ENCODE measurements at regions not wholly inside any gene's neighbourhood (a gene's known extent, or its start where the extent isn't known, plus 50 kb on each side); places are given as distances from the start of the nearest gene placed in this dataset.
A peak's percentile ranks its signal among the peaks of the same experiment; 100 is the strongest.

DNA sequence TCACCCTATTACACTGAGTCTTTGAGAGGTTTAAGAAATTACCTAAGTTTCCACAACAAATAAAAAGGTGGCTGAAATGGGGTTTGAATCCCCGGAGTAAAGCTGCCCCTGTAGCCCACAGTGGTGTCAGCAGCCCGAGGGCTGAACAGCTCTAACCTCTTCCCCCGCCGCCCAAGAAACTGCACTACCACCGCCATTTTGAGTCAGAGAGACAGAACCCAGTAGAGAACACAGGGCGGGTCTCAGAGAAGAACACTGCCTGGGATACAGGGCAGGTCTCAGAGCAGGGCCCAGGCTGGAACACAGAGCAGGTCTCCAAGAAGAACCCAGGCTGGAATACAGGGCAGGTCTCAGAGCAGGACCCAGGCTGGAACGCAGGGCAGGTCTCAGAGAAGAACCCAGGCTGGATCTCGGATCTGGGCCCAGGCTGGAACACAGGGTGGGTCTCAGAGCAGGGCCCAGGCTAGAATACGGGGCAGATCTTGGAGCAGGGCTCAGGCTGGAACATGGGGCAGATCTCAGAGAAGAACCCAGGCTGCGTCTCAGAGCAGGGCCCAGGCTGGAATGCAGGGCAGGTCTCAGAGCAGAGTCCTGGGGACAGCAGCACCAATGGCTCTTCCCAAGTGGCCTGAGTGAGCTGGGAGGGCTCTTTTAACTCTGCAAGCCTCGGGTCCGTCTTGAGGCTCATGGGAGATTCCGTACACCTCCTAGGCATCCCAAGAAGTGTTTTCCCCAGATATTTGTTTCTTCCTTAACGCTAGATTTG, 85.9 kb upstream of the LANCL2 start:
- no peak for ATAC-seq
- Mint-ChIP-seq H3K36me3 (no peaks in the 10 kb centered on the region), H3K27me3 (peaks cover 22% of the 10 kb centered on the region), H3K27ac (no peak overlapping the region), H3K4me1 (peaks cover 2% of the 10 kb centered on the region), H3K9me3 (ENCODE audit: low read depth) (no peaks in the 10 kb centered on the region), H3K4me3 (no peak overlapping the region)
- CTCF ChIA-PET = interaction anchor here (1.2 to 4.5 kb wide), 7 partner anchors 10 to 136 kb away, joined by 4 to 29 read pairs (median 8); partner anchors contain the start of gene LANCL2
- DNase-seq = no peak

DNA sequence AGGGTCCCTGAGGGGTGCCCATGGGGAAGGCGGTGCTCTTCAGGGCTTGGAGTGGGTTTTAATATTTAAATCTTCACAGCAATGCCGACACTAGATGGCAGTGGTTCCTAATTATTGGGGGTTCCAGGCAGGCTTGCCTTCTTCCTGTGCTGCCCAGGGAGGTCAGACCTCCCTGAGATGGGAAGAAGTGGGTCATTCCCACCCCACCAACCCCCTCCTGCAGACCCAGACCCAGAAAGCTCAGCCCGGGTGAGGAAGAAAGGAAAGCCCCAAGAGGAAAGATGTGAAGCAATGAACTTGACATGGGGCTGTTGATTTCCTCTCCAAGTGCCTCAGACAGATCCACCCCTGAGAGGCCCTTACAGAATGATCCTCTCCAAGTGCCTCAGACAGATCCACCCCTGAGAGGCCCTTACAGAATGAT, 85.1 kb upstream of the LANCL2 start:
- no peak overlapping the region for H3K4me3 Mint-ChIP-seq
- no peak overlapping the region for H3K27ac Mint-ChIP-seq
- H3K27me3 Mint-ChIP-seq = peaks cover 20% of the 10 kb centered on the region
- H3K4me1 Mint-ChIP-seq = peaks cover 2% of the 10 kb centered on the region
- peak; percentile 70 for DNase-seq
- peak; percentile 81 for ATAC-seq
- no peaks in the 10 kb centered on the region for H3K36me3 Mint-ChIP-seq
- no peaks in the 10 kb centered on the region for H3K9me3 Mint-ChIP-seq (ENCODE audit: low read depth)
- CTCF ChIA-PET = interaction anchor here (1.2 to 4.5 kb wide), 7 partner anchors 9 to 136 kb away, joined by 4 to 29 read pairs (median 6); partner anchors contain the start of gene LANCL2

DNA sequence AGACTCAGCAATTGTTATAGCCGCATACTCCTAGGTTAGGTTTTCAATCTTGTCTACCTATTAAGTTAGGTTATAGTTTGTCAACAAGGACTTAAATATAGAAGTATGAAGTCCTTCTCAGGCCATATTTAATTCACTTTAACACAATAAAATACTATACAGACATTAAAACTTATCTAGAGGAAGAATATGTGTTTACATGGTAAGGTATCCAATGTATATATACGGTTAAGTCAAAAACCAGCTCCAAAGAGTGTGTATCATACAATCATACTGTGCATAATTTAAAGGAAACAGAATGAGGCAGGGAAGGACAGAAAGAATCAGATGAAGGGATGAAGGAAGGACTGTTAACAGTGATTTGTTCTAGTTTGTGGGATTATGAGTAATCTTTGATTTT, 79.5 kb upstream of the LANCL2 start:
- Mint-ChIP-seq H3K4me1 (no peaks in the 10 kb centered on the region), H3K27ac (no peak overlapping the region), H3K36me3 (no peaks in the 10 kb centered on the region), H3K4me3 (no peak overlapping the region), H3K9me3 (ENCODE audit: low read depth) (no peaks in the 10 kb centered on the region), H3K27me3 (peaks cover 47% of the 10 kb centered on the region)
- CTCF ChIA-PET = no interaction called here
- DNase-seq (no peak), ATAC-seq (no peak)

DNA sequence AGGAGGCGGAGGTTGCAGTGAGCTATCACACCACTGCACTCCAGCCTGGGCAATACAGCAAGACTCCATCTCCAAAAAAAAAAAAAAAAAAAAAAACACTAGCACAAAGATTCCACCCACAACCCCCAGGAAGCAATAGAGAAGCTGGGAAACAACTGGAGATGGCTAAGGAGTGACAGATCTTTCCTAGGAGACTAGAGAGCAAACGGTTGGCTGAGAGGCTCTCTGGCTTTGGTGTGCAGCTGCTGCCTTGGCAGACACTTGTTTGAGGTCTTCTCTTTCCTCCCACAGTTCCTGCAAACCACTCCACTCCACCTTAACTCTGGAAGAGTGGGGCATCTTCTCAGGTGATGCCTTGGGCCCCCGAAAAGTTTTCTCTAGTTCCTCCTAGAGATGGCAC, 78.5 kb upstream of the LANCL2 start:
- H3K9me3 Mint-ChIP-seq (ENCODE audit: low read depth) = no peaks in the 10 kb centered on the region
- CTCF ChIA-PET = interaction anchor here (0.7 to 1.4 kb wide), 3 partner anchors 20 to 129 kb away, joined by 3 to 5 read pairs (median 4); no protein-coding TSS in a partner anchor
- H3K36me3 Mint-ChIP-seq = no peaks in the 10 kb centered on the region
- H3K4me1 Mint-ChIP-seq = no peaks in the 10 kb centered on the region
- no peak overlapping the region for H3K27ac Mint-ChIP-seq
- H3K27me3 Mint-ChIP-seq = peaks cover 57% of the 10 kb centered on the region
- ATAC-seq (no peak), DNase-seq (no peak)
- no peak overlapping the region for H3K4me3 Mint-ChIP-seq

DNA sequence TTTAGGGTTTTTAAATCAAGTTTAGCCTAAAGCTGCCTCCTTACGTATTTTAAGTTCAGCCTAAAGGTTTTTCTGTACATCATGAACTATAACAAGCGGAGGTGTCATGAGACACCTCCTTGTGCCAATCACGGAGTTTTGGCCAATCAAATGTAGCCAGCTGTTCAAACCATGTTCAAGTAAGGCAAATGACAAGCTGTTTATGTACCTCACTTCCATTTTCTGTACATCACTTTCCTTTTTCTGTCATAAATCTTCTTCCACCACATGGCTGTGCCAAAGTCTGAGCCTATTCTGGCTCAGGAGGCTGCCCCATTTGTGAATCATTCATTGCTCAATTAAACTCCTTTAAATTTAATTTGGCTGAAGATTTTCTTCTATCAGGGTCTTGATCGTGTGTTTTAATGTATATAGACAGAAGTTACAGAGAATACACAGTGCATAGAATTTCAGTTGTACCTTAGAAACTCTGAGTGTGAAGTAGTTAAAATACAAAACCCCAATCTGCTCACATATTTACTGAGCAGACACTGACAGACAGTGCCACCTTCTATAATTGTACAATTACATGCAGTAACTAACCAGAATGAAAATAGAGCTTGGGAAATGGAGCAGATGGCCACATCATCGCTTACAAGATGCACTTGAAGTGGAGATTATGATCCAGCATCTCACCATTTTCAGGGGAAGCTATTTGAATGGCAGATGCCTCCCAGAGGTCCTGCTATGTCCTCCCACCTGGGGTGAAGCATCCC, 76.9 kb upstream of the LANCL2 start:
- Mint-ChIP-seq H3K27me3 (peaks cover 69% of the 10 kb centered on the region), H3K36me3 (no peaks in the 10 kb centered on the region), H3K4me1 (no peaks in the 10 kb centered on the region), H3K27ac (no peak overlapping the region), H3K9me3 (ENCODE audit: low read depth) (no peaks in the 10 kb centered on the region), H3K4me3 (no peak overlapping the region)
- DNase-seq = no peak
- no peak for ATAC-seq
- CTCF ChIA-PET = interaction anchor here (0.7 to 1.4 kb wide), 5 partner anchors 8 to 265 kb away, joined by 3 to 5 read pairs (median 3); no protein-coding TSS in a partner anchor

DNA sequence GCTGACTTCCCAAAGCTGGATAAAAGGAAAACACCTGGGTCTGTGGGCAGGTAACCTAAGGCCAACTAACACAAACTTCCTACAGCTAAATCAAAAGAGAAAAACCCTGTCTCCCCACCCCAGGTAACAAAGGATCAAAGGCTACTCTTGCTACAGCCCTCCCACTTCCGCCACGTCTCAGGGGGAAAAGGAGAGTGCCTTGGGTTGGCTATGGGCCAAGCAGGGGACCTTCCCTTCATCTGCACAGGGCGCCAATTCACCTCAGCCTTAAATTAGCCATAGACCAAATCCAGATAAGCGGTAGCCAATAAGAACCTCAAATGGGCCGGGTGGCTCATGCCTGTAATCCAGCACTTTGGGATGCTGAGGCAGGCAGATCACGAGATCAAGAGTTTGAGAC, 69.1 kb upstream of the LANCL2 start:
- Mint-ChIP-seq H3K27me3 (peaks cover 70% of the 10 kb centered on the region), H3K4me3 (no peak overlapping the region), H3K9me3 (ENCODE audit: low read depth) (no peaks in the 10 kb centered on the region), H3K4me1 (no peaks in the 10 kb centered on the region), H3K27ac (no peak overlapping the region), H3K36me3 (no peaks in the 10 kb centered on the region)
- DNase-seq (no peak), ATAC-seq (no peak)
- CTCF ChIA-PET = interaction anchor here (0.6 to 0.7 kb wide), 2 partner anchors 27 to 191 kb away, joined by 3 read pairs; no protein-coding TSS in a partner anchor

DNA sequence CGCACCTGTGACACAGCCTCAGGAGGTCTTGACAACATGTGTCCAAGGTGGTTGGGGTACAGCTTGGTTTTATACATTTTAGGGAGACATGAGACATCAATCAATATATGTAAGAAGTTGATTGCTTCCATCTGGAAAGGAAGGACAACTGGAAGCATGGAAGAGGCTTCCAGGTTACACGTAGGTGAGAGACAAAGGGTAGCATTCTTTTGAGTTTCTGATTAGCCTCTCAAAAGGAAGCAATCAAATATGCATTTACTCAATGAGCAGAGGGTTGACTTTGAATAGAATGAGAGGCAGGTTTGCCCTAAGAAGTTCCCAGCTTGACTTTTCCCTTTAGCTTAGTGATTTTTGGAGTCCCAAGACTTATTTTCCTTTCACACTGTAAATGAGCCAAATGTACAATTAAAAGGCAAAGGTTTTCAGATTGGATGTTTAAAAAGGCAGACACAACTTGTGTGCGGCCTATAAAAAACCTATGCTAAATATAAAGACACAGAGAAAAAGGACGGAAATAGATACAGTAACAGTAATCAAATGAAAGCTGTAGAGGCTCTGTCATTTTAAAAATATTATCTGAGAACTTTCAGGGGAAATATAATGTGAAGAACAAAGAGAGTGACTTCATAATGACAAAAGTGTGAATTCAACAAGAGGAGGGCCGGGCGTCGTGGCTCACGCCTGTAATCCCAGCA, 65.7 kb upstream of the LANCL2 start:
- Mint-ChIP-seq H3K4me3 (no peak overlapping the region), H3K27me3 (peaks cover 68% of the 10 kb centered on the region), H3K9me3 (ENCODE audit: low read depth) (no peaks in the 10 kb centered on the region), H3K4me1 (no peaks in the 10 kb centered on the region), H3K36me3 (no peaks in the 10 kb centered on the region), H3K27ac (no peak overlapping the region)
- DNase-seq (no peak), ATAC-seq (no peak)
- CTCF ChIA-PET = no interaction called here

DNA sequence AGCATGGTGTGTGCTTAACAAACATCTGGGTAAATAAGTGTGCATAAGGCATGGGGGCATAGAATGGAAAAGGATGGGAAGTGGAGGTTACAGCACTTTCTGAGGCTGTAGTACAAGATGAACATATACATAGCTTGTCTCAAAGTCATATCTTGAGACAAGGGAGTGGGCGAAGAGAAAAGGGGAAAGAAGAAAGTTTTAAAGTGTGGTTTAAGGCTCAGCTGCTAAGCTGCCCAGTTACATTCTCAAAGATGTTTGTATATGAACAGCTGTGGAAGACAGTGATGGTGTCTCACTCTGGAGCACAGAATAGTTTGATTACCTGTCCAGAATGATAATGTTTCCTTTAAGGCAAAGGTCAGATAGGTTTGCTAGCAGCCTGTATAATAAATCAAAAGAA, 61.9 kb upstream of the LANCL2 start:
- Mint-ChIP-seq H3K36me3 (peaks cover 13% of the 10 kb centered on the region), H3K4me3 (no peak overlapping the region), H3K4me1 (peaks cover 13% of the 10 kb centered on the region), H3K9me3 (ENCODE audit: low read depth) (no peaks in the 10 kb centered on the region), H3K27me3 (peaks cover 87% of the 10 kb centered on the region), H3K27ac (no peak overlapping the region)
- CTCF ChIA-PET = no interaction called here
- DNase-seq (no peak), ATAC-seq (no peak)

DNA sequence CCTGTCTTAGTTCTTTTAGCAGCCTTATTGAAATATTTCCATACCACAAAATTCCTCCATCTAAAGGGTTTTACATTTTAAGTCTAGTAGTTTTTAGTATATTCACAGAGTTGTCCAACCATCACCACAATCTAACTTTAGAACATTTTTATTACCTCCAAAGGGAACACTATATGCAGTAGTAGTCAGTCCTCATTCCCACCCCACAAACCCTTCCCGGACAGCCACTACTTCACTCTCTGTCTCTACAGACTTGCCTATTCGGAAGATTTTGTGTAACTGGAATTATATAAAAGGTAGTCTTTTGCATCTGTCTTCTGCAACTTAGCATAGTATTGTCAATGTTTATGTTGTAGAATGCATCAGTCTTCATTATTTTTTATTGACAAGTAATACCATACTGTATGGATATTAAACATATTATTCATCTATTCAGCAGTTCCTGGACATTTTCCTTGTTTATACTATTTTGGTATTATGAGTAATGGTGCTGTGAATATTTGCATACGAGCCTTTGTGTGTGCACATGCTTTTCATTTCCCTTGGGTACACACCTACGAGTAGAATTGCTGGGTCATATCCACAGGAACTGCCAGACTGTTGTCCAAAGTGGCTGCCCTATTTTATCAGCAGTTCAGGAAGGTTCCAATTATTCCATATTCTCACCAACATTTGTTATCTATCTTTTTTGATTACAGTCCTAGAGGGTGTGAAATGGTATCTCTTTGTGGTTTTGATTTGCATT, 60.9 kb upstream of the LANCL2 start:
- CTCF ChIA-PET = no interaction called here

DNA sequence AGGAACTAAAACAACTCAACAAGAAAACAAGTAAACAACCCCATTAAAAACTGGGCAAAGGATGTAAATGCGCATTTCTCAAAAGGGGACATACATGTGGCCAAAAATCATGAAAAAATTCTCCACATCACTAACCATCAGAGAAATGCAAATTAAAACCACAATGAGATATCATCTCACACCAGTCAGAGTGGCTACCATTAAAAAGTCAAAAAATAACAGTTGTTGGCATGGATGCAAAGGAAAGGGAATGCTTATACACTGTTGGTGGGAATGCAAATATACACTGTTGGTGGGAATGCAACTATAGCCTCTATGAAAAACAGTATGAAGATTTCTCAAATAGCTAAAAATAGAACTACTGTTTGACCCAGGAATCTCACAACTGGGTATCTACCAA, 60.0 kb upstream of the LANCL2 start:
- ATAC-seq = no peak
- CTCF ChIA-PET = no interaction called here
- Mint-ChIP-seq H3K4me3 (no peak overlapping the region), H3K9me3 (ENCODE audit: low read depth) (no peaks in the 10 kb centered on the region), H3K27ac (no peak overlapping the region), H3K36me3 (peaks cover 17% of the 10 kb centered on the region), H3K27me3 (peaks cover 81% of the 10 kb centered on the region), H3K4me1 (peaks cover 32% of the 10 kb centered on the region)
- DNase-seq = no peak

More for the DNA sequence above, 60.9 kb upstream of the LANCL2 start:
- Mint-ChIP-seq H3K27ac (no peak overlapping the region), H3K9me3 (ENCODE audit: low read depth) (no peaks in the 10 kb centered on the region), H3K27me3 (peaks cover 86% of the 10 kb centered on the region), H3K4me1 (peaks cover 22% of the 10 kb centered on the region), H3K4me3 (no peak overlapping the region), H3K36me3 (peaks cover 17% of the 10 kb centered on the region)
- no peak for ATAC-seq
- DNase-seq = no peak

DNA sequence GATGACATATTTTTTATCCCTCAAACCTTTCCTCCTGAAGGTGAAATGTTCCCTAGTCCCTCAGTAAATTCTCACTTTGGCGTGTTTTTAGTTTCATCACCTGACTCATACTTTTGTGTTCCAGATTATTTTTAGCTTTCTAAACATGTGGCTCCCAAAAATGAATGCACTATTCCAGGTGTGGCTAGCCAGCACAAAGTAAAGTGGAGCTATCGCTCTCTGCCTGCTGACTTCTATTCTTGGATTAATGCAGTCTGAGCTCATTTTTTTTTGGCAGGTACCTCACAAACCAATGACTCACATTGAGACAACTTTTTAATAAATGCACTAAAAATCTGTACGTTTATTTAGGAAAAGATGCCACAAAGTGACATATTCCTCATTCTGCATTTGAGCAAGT, 58.8 kb upstream of the LANCL2 start:
- Mint-ChIP-seq H3K27me3 (peaks cover 81% of the 10 kb centered on the region), H3K36me3 (peaks cover 23% of the 10 kb centered on the region), H3K4me1 (peaks cover 38% of the 10 kb centered on the region), H3K27ac (no peak overlapping the region), H3K4me3 (no peak overlapping the region), H3K9me3 (ENCODE audit: low read depth) (peaks cover 5% of the 10 kb centered on the region)
- DNase-seq = no peak
- no peak for ATAC-seq
- CTCF ChIA-PET = no interaction called here

DNA sequence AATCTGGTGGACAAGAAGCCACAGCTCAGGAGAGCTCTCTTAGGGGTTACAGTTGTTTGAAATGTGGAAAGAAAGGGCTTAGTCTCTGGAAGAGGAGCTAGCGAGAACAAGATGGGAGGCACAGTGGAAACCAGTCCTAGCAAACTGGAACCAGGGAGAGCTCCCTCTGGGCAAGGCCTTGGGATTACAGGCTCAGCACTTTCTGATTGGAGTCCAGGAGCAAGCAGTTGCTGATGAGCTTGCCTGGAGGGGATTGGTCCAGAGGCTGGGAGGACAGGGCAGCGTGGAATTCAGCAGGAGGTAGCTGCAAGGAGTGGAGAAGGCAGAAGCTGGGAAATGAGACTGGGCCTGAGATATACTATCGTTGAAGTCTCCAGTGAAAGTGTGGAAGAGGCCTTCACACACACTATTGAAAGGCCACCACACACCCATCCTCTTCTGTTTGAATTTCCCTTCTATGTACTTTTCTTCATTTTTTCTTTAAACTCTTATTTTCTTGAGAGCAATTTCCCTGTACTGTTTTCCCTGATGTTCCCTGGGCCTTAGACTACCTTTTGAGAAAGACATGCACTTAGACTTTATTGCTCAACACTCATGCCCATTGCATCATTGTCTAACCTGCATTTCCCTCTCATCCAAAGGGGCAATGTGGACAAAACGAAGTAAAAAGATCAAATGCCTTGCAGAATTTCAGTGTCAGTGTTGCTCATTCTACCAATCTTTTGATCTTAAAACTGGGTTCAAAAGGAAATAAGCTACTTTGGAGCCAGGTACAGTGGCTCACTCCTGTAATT, 57.8 kb upstream of the LANCL2 start:
- H3K27me3 Mint-ChIP-seq = peaks cover 74% of the 10 kb centered on the region

More for the DNA sequence above, 57.8 kb upstream of the LANCL2 start:
- no peak for ATAC-seq
- H3K36me3 Mint-ChIP-seq = peaks cover 23% of the 10 kb centered on the region
- H3K4me3 Mint-ChIP-seq = no peak overlapping the region
- CTCF ChIA-PET = interaction anchor here (0.5 to 2.1 kb wide), 2 partner anchors 21 to 27 kb away, joined by 4 to 6 read pairs; no protein-coding TSS in a partner anchor
- peaks cover 41% of the 10 kb centered on the region for H3K4me1 Mint-ChIP-seq
- H3K27ac Mint-ChIP-seq = no peak overlapping the region
- H3K9me3 Mint-ChIP-seq (ENCODE audit: low read depth) = peaks cover 5% of the 10 kb centered on the region
- no peak for DNase-seq

Data from activated CD8-positive, alpha-beta memory T cell treated with anti-CD3 and anti-CD28 coated beads, Interleukin-2, amount 10 ng/mL, durations not matched to agents 7 days and 5 days (primary cell).